Tibial nerve (tissue), 4 donors: ENCODE measurements at regions not wholly inside any gene's neighbourhood (a gene's known extent, or its start where the extent isn't known, plus 50 kb on each side); places are given as distances from the start of the nearest gene placed in this dataset.

Experiments
- DNase-seq, 2 donors: peaks; one replicate each; pipeline ENCODE4 v3.0.0-alpha.2; 2019; ENCODE audit warnings: low spot score in 2 of 2
- H3K27ac ChIP-seq, 4 donors: fragments of 200-600 bp; sonication (generic) in 3 of 4; one replicate each; pipeline ENCODE4 v1.5.1; 2017 to 2019; ENCODE audit warnings: mild to moderate bottlenecking in 1 of 4
- H3K27me3 ChIP-seq, 2 donors: fragments of 200-600 bp; sonication (generic) in 1 of 2; one replicate each; pipeline versions ENCODE4 v1.5.1 to v1.6.0; 2017 to 2019
- H3K36me3 ChIP-seq, 3 donors: fragments of 200-600 bp; sonication (generic); one replicate each; pipeline ENCODE4 v1.5.1; 2018 to 2019
- H3K4me1 ChIP-seq, 4 donors: fragments of 200-600 bp; sonication (generic) in 3 of 4; one replicate each; pipeline ENCODE4 v1.5.1; 2017 to 2019
- H3K4me3 ChIP-seq, 4 donors: fragments of 200-600 bp; sonication (generic) in 3 of 4; one replicate each; pipeline ENCODE4 v1.5.1; 2017 to 2019; ENCODE audit warnings: mild to moderate bottlenecking in 1 of 4, moderate library complexity in 1 of 4
- H3K9me3 ChIP-seq, 4 donors: fragments of 200-600 bp; sonication (generic) in 3 of 4; one replicate each; pipeline ENCODE4 v1.5.1; 2017 to 2019
- CTCF ChIP-seq, 5 experiments: fragments of 200-600 bp in 3 of 5; fragments of 450-650 bp in 2 of 5; sonication (generic) in 3 of 5; IDR thresholded peaks; one replicate each; pipeline ENCODE4 v1.5.1; 2016 to 2019; ENCODE audit warnings: antibody characterized with exemption in 5 of 5, mild to moderate bottlenecking in 3 of 5, moderate library complexity in 2 of 5
- EP300 ChIP-seq, 2 donors: sonication (generic); formaldehyde crosslinking; IDR thresholded peaks; one replicate each; pipeline ENCODE4 v1.6.1; 2017; ENCODE audit warnings: antibody characterized with exemption in 2 of 2, mild to moderate bottlenecking in 1 of 2
- POLR2A ChIP-seq, 2 donors: fragments of 450-650 bp; IDR thresholded peaks; one replicate each; pipeline ENCODE4 v1.6.1; 2017; ENCODE audit warnings: antibody characterized with exemption in 2 of 2, mild to moderate bottlenecking in 2 of 2, moderate library complexity in 2 of 2
- WGBS, 2 donors: methylation state at CpG; one replicate each; pipeline ENCODE4 v1.1.5; 2018; 5-methylcytosine and 5-hydroxymethylcytosine counted together

- no peaks in the 10 kb centered on the region for H3K4me1 ChIP-seq
- H3K9me3 ChIP-seq = no peaks in the 10 kb centered on the region
- DNase-seq = no peak
- no peaks in the 10 kb centered on the region for H3K27me3 ChIP-seq
- 63 to 67% methylated on average over 2 of the region's 2 CpGs for WGBS, 2 donors
- TF ChIP-seq POLR2A (IDR thresholded peaks at IDR 0.05) = no peak
- no peak for TF ChIP-seq CTCF (IDR thresholded peaks at IDR 0.05)
- TF ChIP-seq EP300 (IDR thresholded peaks at IDR 0.05) = no peak
- H3K27ac ChIP-seq = no peak overlapping the region
- no peak overlapping the region for H3K4me3 ChIP-seq
- H3K36me3 ChIP-seq = no peaks in the 10 kb centered on the region
Observed at GRCh38 chr11:15863411-15863810, 492.9 kb downstream of the SOX6 start.

GRCh38 chr11:15864026-15864805 lies 492.1 kb downstream of the SOX6 start:
- Histone ChIP-seq H3K4me1 (no peaks in the 10 kb centered on the region), H3K27me3 (no peaks in the 10 kb centered on the region), H3K9me3 (no peaks in the 10 kb centered on the region), H3K36me3 (no peaks in the 10 kb centered on the region), H3K4me3 (no peak overlapping the region), H3K27ac (no peak overlapping the region)
- WGBS, 2 donors = 82 to 92% methylated on average over 5 of the region's 5 CpGs
- TF ChIP-seq POLR2A (IDR thresholded peaks at IDR 0.05) = no peak
- no peak for TF ChIP-seq EP300 (IDR thresholded peaks at IDR 0.05)
- TF ChIP-seq CTCF (IDR thresholded peaks at IDR 0.05) = no peak
- DNase-seq = no peak

GRCh38 chr11:15865212-15865987 lies 490.9 kb downstream of the SOX6 start:
- no peaks in the 10 kb centered on the region for H3K9me3 ChIP-seq
- no peaks in the 10 kb centered on the region for H3K27me3 ChIP-seq
- TF ChIP-seq CTCF (IDR thresholded peaks at IDR 0.05) (no peak), EP300 (IDR thresholded peaks at IDR 0.05) (no peak), POLR2A (IDR thresholded peaks at IDR 0.05) (no peak)
- WGBS, 2 donors = 91 to 97% methylated on average over 8 of the region's 8 CpGs
- no peaks in the 10 kb centered on the region for H3K36me3 ChIP-seq
- no peaks in the 10 kb centered on the region for H3K4me1 ChIP-seq
- DNase-seq = no peak
- H3K4me3 ChIP-seq = no peak overlapping the region
- H3K27ac ChIP-seq = no peak overlapping the region

GRCh38 chr11:15867871-15868270 lies 488.5 kb downstream of the SOX6 start:
- Histone ChIP-seq H3K36me3 (no peaks in the 10 kb centered on the region), H3K27me3 (no peaks in the 10 kb centered on the region), H3K9me3 (no peaks in the 10 kb centered on the region), H3K27ac (no peak overlapping the region), H3K4me3 (no peak overlapping the region), H3K4me1 (no peaks in the 10 kb centered on the region)
- TF ChIP-seq CTCF (IDR thresholded peaks at IDR 0.05) (no peak), EP300 (IDR thresholded peaks at IDR 0.05) (no peak), POLR2A (IDR thresholded peaks at IDR 0.05) (no peak)
- DNase-seq = no peak

- no peak for DNase-seq
- no peak overlapping the region for H3K27ac ChIP-seq
- H3K36me3 ChIP-seq = no peaks in the 10 kb centered on the region
- no peaks in the 10 kb centered on the region for H3K27me3 ChIP-seq
- no peaks in the 10 kb centered on the region for H3K9me3 ChIP-seq
- whole genome bisulfite sequencing, 2 donors = 72 to 79% methylated on average over 4 of the region's 4 CpGs
- no peaks in the 10 kb centered on the region for H3K4me1 ChIP-seq
- TF ChIP-seq EP300 (IDR thresholded peaks at IDR 0.05) = no peak
- no peak for TF ChIP-seq POLR2A (IDR thresholded peaks at IDR 0.05)
- no peak for TF ChIP-seq CTCF (IDR thresholded peaks at IDR 0.05)
- H3K4me3 ChIP-seq = no peak overlapping the region
Observed at GRCh38 chr11:15870911-15871310, 485.4 kb downstream of the SOX6 start.
